ENCODE measurements at regions not wholly inside any gene's neighbourhood (a gene's known extent, or its start where the extent isn't known, plus 50 kb on each side); places are given as distances from the start of the nearest gene placed in this dataset.

DNA sequence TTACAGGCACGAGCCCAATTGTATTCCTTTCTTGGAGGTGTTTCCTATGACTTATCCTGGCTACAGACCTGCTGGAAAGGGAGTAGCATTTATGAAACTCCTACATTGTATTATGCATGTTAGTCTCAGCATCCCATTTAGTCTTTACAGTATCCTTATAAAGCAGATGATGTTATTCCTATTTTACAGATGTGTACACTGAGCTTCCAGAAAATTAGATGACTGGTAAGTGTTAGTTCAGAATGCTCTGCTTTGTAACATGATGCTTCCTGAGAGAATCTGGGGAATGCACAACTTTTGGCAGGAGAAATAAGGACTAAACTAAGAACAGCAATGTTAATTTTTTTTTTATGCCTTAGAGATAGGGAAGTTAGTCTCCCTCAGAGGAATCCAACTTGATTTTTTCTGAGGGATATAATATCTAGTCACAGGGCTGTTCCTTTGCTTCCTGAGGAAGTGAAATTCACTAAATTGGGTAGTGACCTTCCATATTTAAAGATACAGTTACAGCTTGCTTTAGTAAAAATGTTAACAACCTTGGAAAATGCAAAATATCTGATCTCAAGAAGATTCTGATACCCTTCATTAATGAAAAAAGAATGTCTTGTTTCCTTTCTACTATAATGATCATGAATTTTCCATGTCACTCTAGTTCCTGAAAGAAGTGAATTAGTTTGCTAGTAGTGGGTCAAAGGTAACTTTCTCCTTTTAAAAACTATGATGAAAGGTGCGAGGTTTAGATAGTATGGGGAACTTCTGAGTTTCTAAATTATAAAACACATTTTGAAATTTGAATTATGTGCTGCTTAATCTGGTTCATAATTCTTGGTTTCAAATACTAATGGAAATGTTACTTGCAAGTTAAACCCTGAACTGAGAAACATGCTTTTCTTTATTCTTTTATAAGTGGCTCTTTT is 194.0 kb upstream of the PRPS1L1 start:
- no peak for TF ChIP-seq CTCF (IDR thresholded peaks at IDR 0.05)
- TF ChIP-seq POLR2A (IDR thresholded peaks at IDR 0.05) = no peak
